ENCODE measurements at regions not wholly inside any gene's neighbourhood (a gene's known extent, or its start where the extent isn't known, plus 50 kb on each side); places are given as distances from the start of the nearest gene placed in this dataset.

DNA sequence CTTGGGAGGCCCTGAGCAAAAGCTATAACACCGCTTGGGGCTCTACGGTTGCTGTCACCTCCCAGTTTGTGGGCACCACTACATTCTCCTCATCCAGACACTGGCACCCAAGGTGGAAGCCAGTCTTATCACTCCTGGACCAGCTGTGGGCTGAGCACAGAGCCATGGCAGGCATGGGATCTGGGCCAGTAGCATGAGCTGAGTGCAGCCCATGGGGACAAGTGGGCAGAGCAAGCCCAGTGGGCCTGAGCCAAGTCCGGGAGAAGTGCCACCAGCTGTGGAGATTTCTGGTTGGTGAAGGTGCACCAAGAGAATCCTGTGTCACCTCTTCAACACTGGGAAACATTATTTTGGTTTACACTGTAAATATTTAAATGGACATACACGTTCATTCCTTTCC, 1013.0 kb downstream of the TECRL start:
- no peak for DNase-seq
- no peaks in the 10 kb centered on the region for H3K4me1 Mint-ChIP-seq

DNA sequence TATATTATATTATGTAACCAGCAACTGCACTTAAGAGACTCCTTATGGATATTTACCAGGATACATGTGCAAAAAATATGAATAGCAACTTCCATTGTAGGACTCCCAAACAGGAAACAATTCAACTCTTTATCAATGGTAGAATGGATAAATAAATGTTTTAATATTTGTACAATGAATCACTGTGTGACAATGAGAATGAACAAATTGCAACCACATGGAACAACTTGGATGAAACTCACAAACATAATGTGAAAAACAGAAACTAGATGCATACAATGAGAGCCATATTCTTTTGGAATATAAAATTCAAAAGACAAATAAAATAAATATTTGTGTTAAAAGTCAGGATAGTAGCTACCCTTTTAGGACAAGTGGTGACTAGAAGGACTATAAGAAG, 1015.7 kb downstream of the TECRL start:
- Mint-ChIP-seq H3K27me3 (no peaks in the 10 kb centered on the region), H3K36me3 (ENCODE audit: low read depth) (no peaks in the 10 kb centered on the region), H3K27ac (no peak overlapping the region), H3K4me3 (no peak overlapping the region), H3K4me1 (no peaks in the 10 kb centered on the region), H3K9me3 (peaks cover 3% of the 10 kb centered on the region)
- ChIA-PET POLR2A (no interaction called here), CTCF (no interaction called here)
- DNase-seq, result no peak

More for the DNA sequence above, 1013.0 kb downstream of the TECRL start:
- Mint-ChIP-seq H3K27ac (no peak overlapping the region), H3K27me3 (no peaks in the 10 kb centered on the region), H3K36me3 (ENCODE audit: low read depth) (no peaks in the 10 kb centered on the region), H3K9me3 (peaks cover 6% of the 10 kb centered on the region), H3K4me3 (no peak overlapping the region)
- ChIA-PET POLR2A (no interaction called here), CTCF (no interaction called here)

DNA sequence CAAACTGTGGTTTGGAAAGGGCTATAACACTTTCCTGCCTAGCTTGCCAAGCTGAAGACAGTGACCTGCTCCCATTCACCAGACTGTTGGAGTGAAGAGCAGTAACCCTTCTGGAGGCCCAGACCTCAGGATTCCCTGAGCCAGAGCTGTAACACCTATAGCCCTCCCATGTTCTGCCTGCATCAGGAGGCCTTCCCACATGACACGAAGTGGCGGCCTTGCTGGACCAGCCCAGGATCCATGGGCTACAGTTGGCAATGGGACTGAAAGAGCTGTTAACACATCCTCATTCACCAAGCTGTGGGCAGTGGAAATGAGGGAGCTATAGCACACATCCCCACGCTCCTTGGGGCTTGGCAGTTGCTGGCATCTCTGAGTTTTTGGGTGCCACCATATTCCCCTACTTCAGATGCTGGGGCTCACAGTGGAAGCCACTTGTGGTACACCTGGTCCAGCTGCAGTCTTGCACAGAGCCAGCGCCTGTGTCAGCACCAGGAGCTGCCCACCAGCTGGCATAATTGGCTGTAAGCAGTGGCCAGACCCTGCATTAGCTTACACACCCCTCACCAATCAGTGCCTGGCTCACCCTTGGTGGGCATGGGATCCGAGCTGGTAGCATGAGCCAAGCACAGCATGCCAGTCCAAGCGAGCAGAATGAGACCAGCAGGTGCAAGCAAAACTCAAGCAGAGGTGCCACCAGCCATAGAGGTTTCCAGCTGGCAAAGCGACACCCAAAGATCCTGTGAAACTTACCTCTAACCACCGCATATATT, 1029.3 kb downstream of the TECRL start:
- POLR2A ChIA-PET, result no interaction called here
- DNase-seq, result no peak
- Mint-ChIP-seq H3K36me3 (ENCODE audit: low read depth) (no peaks in the 10 kb centered on the region), H3K9me3 (peaks cover 7% of the 10 kb centered on the region), H3K27ac (no peak overlapping the region), H3K27me3 (no peaks in the 10 kb centered on the region), H3K4me1 (no peaks in the 10 kb centered on the region), H3K4me3 (no peak overlapping the region)
- CTCF ChIA-PET, result no interaction called here

DNA sequence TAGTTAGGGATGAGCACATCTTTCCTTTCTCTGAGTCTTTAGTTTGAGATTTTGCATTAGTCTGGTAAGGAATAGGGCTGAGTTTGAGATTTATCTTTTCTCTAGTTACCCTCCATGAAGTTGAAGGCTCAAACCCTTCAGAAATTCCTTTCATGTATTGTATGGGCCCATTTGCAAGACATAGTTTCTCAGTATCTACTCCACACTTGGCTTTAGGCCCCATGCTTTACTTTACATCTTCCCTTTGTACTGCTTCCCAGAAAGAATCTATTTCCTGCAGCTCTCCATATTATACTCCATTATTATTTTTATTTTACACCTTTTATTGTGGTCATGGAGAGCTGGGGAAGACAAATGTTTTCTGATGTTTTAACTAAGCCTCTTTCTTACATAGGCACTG, 1038.2 kb downstream of the TECRL start:
- H3K9me3 Mint-ChIP-seq, result peaks cover 4% of the 10 kb centered on the region
- no peaks in the 10 kb centered on the region for H3K27me3 Mint-ChIP-seq
- CTCF ChIA-PET, result no interaction called here

DNA sequence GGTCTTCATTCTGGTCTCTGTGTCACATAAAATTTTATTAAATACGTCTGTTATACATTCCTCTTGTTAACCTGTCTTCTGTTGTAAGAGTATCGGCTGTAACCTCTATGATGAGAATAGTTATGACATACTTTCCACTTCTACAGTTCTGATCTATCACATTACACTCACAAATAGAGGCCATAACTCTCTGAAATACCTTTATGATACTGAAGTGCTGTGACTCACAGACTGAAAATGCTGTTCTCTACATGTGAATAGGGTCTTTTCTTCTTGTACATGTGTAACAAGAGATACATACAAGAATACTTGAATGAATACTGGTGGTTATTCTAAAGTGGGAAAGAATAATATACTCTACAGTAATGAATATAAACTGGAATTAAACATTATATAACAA, 1047.6 kb downstream of the TECRL start:
- Mint-ChIP-seq H3K27me3 (no peaks in the 10 kb centered on the region), H3K36me3 (ENCODE audit: low read depth) (no peaks in the 10 kb centered on the region), H3K4me1 (no peaks in the 10 kb centered on the region), H3K4me3 (no peak overlapping the region), H3K9me3 (peaks cover 10% of the 10 kb centered on the region), H3K27ac (no peak overlapping the region)
- CTCF ChIA-PET, result no interaction called here
- POLR2A ChIA-PET, result no interaction called here
- DNase-seq, result no peak

More for the DNA sequence above, 1038.2 kb downstream of the TECRL start:
- H3K4me3 Mint-ChIP-seq, result no peak overlapping the region
- POLR2A ChIA-PET, result no interaction called here
- DNase-seq, result no peak
- H3K27ac Mint-ChIP-seq, result no peak overlapping the region
- H3K4me1 Mint-ChIP-seq, result no peaks in the 10 kb centered on the region
- H3K36me3 Mint-ChIP-seq (ENCODE audit: low read depth), result no peaks in the 10 kb centered on the region

DNA sequence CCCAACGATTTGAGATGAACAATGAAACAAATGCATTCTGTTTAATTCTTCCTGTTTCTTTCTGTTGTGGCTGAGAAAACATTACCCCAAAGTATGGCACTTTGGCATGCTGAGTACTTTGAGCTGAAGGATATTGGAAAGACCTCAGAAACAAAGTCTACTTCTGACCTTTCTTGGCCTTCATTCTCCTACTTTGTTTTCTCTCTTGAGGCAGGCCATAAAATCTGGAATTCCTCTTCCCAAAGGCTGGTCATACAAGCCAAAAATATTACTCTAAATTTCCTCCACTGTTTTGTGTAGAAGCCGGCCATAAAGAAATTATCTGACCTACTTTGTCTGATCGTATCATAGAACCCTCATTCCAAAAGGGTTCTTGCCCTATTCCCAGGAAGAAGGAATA, 1048.2 kb downstream of the TECRL start:
- DNase-seq, result no peak
- ChIA-PET CTCF (no interaction called here), POLR2A (no interaction called here)
- no peaks in the 10 kb centered on the region for H3K36me3 Mint-ChIP-seq (ENCODE audit: low read depth)
- H3K4me3 Mint-ChIP-seq, result no peak overlapping the region
- H3K9me3 Mint-ChIP-seq, result peaks cover 10% of the 10 kb centered on the region
- H3K4me1 Mint-ChIP-seq, result no peaks in the 10 kb centered on the region
- H3K27me3 Mint-ChIP-seq, result no peaks in the 10 kb centered on the region
- no peak overlapping the region for H3K27ac Mint-ChIP-seq

DNA sequence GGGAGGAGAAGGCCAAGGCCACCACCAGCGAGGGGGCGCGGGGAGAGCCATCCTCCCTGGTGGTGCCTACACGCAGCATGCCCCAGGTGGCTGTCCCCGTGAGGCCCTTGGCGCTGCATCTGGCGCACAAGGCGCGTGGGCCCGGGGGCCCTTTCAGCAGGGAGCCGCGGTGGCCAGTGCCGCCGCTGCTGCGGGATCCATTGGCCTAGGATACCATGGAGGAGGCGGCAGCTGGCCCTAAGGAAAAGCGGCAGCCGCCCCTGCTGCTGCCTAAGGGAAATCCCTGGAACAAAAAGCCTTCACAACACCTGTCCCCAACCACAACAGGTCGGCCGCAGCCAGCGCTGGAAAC, 1059.6 kb downstream of the TECRL start:
- Mint-ChIP-seq H3K9me3 (peaks cover 28% of the 10 kb centered on the region), H3K27ac (no peak overlapping the region), H3K36me3 (ENCODE audit: low read depth) (no peaks in the 10 kb centered on the region), H3K4me3 (no peak overlapping the region), H3K27me3 (no peaks in the 10 kb centered on the region), H3K4me1 (no peaks in the 10 kb centered on the region)
- ChIA-PET POLR2A (no interaction called here), CTCF (no interaction called here)
- no peak for DNase-seq

DNA sequence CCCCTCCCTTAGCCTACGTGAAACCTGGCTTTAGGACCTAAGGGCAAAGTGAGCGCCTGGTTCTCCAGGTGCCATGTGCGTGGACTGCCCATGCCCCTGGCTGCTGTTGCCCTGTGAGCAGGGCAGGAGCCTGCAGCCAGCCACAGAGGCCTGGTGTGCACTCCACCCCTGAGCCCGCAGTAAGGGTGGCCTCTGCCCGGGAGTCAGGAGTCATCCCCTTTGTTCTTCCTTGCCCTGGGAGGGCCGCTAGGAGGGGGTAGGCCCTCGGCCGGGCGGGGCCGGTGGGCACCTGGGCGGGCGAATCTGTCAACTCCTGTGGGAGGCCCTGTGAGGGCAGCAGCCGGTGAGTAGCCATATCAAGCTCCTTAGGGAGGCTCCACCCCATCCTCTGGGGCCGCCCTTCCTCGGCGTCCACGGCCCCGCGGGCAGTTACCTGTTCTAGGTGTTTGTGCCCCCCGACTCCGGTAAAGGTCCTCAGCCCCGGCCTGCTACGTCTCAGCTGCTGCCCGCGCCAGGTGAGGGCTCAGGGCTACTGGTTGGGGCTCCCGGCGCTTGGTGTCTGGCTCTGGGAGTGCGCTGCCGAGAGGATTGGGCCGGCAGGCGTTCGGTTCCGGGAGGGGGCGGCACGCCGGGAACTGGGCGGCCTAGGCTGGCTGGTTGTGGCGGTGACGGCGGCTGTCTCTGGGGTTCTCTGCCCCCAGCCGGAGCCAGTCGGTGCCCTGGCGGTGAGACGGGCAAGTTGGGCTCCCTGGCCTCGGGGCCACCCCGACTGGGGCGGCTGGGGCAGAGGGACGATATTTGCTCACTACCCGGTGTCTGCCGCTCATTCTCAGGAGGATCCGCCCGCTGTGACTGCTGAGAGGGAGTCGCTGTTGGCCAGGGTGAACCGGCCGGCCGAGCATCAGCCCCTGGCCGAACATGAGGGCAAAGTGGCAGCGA, 1060.2 kb downstream of the TECRL start:
- ChIA-PET POLR2A (no interaction called here), CTCF (no interaction called here)
- no peak for DNase-seq
- Mint-ChIP-seq H3K4me1 (no peaks in the 10 kb centered on the region), H3K4me3 (no peak overlapping the region), H3K27ac (no peak overlapping the region), H3K9me3 (peaks cover 28% of the 10 kb centered on the region), H3K27me3 (no peaks in the 10 kb centered on the region), H3K36me3 (ENCODE audit: low read depth) (no peaks in the 10 kb centered on the region)

DNA sequence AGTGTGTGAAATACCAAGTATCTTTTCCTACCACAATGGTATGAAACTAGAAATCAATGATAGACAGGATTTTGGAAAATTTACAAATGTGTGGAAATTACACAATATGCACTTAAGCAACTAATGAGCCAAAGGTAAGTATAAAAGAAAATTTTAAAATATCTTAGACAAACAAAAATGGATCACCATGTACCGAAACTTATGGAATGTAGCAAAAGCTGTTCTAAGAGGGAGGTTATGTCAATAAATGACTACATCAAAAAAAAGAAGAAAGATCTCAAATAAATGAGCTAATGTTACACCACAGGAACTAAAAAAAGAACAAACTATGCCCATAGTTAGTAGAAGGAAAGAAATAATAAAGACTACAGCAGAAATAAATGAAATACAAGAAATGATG, 1084.1 kb downstream of the TECRL start:
- H3K27me3 Mint-ChIP-seq, result no peaks in the 10 kb centered on the region
- no peak overlapping the region for H3K27ac Mint-ChIP-seq
- CTCF ChIA-PET, result no interaction called here
- POLR2A ChIA-PET, result no interaction called here
- H3K4me1 Mint-ChIP-seq, result no peaks in the 10 kb centered on the region
- no peak for DNase-seq
- no peak overlapping the region for H3K4me3 Mint-ChIP-seq
- H3K36me3 Mint-ChIP-seq (ENCODE audit: low read depth), result no peaks in the 10 kb centered on the region
- peaks cover 8% of the 10 kb centered on the region for H3K9me3 Mint-ChIP-seq

DNA sequence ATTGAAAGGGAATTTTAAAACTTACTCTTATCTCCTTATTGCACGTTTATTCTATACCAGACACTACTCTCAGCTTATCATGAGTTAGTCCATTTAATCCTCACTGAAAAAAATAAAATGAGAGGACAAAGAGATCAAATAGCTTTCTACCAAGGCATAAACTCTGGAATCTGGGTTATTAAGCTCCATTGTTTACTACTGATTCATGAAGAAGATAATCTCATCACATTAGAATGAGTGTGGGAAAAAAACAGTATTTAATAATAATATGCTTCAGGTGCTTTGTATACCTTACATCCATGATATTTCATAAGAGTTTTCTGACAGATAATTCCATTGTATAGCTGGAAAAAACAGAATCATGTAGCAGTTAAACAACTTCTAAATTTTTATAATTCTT, 1092.6 kb downstream of the TECRL start:
- Mint-ChIP-seq H3K36me3 (ENCODE audit: low read depth) (no peaks in the 10 kb centered on the region), H3K27ac (no peak overlapping the region), H3K27me3 (no peaks in the 10 kb centered on the region), H3K4me3 (no peak overlapping the region), H3K4me1 (no peaks in the 10 kb centered on the region), H3K9me3 (peaks cover 3% of the 10 kb centered on the region)
- DNase-seq, result no peak
- POLR2A ChIA-PET, result no interaction called here
- CTCF ChIA-PET, result no interaction called here

DNA sequence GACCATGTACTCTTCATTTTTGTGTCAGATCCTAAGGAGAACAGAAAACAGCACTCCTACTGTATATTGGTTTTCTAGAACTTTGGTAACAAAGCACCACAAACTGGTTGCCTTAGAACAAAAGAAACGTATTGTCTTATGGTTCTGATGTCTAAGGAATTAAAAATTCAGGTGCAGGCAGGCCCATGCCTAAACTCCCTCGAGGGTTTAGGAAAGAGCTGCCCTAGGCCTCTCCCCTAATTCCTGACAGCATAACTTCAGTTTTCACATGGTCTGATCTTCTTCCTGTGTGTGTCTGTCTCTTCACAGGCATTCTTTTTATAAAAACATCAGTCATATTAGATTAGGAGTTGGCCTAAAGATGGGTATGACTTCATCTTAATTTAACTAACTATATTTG, 1093.6 kb downstream of the TECRL start:
- CTCF ChIA-PET, result no interaction called here
- H3K27me3 Mint-ChIP-seq, result no peaks in the 10 kb centered on the region

DNA sequence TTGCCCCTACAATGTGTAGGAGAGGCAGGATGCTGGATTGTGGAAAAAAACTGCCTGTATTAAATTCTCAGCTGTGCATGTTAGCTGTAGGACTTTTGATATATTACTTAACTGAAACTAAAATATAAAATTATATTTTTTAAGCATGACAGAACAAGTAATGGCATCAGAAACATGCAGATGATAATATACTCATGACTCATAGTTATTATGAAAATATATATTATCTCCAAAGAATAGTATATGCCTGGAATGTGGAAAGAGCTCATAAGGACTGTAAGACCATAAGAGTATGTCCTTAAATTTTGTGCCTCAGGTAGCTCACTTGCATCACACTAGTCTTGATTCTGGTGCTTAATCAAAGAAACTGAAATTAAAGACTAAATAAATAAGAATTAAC, 1100.6 kb downstream of the TECRL start:
- no peaks in the 10 kb centered on the region for H3K4me1 Mint-ChIP-seq
- ChIA-PET CTCF (no interaction called here), POLR2A (no interaction called here)
- no peak overlapping the region for H3K27ac Mint-ChIP-seq
- H3K4me3 Mint-ChIP-seq, result no peak overlapping the region
- H3K9me3 Mint-ChIP-seq, result no peaks in the 10 kb centered on the region
- DNase-seq, result no peak
- no peaks in the 10 kb centered on the region for H3K36me3 Mint-ChIP-seq (ENCODE audit: low read depth)
- H3K27me3 Mint-ChIP-seq, result no peaks in the 10 kb centered on the region

More for the DNA sequence above, 1093.6 kb downstream of the TECRL start:
- DNase-seq, result no peak
- no peak overlapping the region for H3K4me3 Mint-ChIP-seq
- POLR2A ChIA-PET, result no interaction called here
- H3K4me1 Mint-ChIP-seq, result no peaks in the 10 kb centered on the region
- H3K27ac Mint-ChIP-seq, result no peak overlapping the region
- H3K9me3 Mint-ChIP-seq, result peaks cover 3% of the 10 kb centered on the region
- no peaks in the 10 kb centered on the region for H3K36me3 Mint-ChIP-seq (ENCODE audit: low read depth)

DNA sequence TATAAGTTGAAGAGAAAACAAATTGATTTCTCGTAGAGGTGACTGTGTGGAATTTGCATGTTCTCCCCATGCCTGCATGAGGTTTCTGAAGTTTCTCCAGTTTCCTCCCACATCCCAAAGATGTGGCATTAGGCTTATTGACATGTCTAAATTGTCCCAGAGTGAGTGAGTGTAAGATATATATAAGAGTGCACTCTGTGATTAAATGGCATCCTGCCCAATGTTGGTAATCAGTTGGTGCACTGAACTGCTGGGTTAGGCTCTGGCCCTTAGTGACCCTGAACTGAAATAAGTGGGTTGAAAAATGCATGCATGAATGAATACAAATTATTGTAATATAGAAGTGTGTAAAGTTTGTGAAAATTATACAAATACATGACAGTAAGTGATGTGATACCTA, 1106.5 kb downstream of the TECRL start:
- CTCF ChIA-PET, result no interaction called here
- Mint-ChIP-seq H3K27me3 (no peaks in the 10 kb centered on the region), H3K4me3 (no peak overlapping the region), H3K9me3 (peaks cover 5% of the 10 kb centered on the region), H3K4me1 (no peaks in the 10 kb centered on the region), H3K27ac (no peak overlapping the region), H3K36me3 (ENCODE audit: low read depth) (no peaks in the 10 kb centered on the region)
- DNase-seq, result no peak
- POLR2A ChIA-PET, result no interaction called here

DNA sequence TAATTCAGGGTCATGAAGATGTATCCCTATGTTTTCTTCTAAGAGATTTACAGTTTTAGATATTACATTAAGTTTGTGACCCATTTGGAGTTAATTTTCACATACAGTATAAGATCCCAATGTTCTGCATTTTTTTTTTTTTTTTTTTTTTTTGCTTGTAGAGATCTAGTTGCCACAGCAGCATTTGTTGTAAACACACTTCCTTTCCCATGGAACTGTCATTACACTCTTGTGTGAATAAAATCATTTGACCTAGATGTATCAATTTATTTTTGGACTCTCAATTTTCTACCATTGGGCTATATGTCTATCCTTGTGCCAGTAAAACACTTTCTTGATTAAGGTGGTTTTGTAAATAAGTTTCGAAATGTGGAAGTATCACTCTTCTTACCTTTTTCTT, 1107.2 kb downstream of the TECRL start:
- no peaks in the 10 kb centered on the region for H3K4me1 Mint-ChIP-seq
- H3K36me3 Mint-ChIP-seq (ENCODE audit: low read depth), result no peaks in the 10 kb centered on the region
- no peak overlapping the region for H3K4me3 Mint-ChIP-seq
- H3K27me3 Mint-ChIP-seq, result no peaks in the 10 kb centered on the region
- ChIA-PET POLR2A (no interaction called here), CTCF (no interaction called here)
- DNase-seq, result no peak
- H3K9me3 Mint-ChIP-seq, result peaks cover 8% of the 10 kb centered on the region
- no peak overlapping the region for H3K27ac Mint-ChIP-seq

All from activated CD4-positive, alpha-beta T cell treated with anti-CD3 and anti-CD28 coated beads, Interleukin-2, amount 10 ng/mL, durations not matched to agents 7 days and 5 days (primary cell).